ENCODE measurements at regions not wholly inside any gene's neighbourhood (a gene's known extent, or its start where the extent isn't known, plus 50 kb on each side); places are given as distances from the start of the nearest gene placed in this dataset.

DNA sequence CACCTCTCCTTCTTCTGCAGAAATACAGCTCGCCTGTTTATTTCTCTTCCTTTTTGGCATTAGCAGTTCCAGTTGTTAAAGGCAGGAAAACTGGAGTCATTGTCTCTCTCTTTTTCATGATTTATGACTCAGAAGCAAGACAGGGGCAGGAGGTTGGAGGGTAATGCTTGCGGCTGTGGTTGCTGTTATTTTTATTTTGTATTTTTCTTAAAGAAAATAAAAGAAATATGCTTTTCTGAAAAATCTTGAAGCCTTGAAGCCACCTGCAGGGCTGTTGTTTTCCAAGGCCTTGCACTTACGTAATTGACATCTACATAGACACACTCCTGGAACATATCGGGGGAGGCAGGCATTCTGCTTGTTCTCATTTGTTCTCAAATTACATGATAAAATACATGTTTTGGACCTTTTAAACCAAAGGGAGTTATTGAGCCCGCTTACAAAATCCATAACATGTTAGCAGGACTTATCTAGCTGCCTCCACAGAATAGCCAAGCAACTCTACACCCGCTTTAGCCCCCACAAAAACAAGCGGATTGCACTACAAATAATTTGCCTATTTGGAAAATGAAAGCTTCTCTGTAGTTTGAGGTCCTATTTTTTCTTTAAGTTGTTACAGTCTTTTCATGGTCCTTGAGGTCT lies 1004.6 kb upstream of the NR2F2 start:
- no peak for DNase-seq (ENCODE audit: low read depth)

DNA sequence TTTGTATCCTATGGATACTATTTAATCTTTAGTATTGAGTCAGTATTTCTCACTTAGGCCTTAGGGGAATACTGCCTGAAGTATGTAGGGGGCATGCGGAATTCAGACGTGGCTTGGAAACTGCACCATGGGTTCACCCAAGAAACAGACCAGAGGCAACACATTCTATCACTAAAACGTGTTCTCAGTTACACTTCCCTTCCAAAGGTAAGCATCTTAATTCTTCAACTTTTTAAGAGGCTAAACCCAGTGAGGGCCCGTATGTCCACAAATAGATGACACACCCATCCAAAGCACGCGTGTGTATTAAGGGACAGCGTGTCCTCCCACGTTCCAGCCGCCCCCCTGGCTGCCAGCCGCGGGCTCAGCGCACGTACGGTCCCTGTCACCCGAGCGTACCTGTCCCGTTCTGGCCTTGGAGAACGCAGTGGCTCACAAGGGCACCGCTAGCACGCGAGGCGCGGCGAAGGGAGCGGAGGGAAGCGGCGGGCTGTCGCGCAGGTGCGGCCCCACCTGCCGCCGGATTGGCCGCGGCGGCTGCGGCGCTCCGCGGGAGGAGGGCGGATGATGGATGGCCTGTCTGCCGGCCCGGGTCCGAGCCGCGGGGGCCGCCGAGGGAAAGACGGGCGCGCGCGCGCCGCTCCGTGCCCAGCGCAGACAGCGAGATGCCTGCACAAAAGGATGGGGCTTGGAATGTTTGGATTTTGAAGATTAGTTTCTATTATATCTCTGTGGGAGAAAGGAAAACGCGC lies 1003.9 kb upstream of the NR2F2 start:
- no peak for DNase-seq (ENCODE audit: low read depth)

DNA sequence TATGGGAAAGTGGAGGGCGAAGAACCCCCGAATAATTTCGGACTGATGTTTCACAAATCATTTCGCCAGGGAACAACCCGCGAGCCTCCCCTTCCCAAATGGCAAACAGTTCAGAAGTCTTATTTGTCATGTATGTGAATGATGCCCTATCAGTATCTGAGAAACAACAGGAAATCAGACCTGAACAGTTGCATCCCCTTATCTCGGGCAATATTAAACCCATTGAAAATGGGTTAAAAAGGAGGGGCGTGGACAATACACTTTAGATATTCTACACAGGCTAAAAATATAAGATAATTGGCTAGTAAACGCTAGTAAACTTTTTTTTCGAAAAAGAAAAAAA lies 1003.3 kb upstream of the NR2F2 start:
- DNase-seq (ENCODE audit: low read depth): no peak

DNA sequence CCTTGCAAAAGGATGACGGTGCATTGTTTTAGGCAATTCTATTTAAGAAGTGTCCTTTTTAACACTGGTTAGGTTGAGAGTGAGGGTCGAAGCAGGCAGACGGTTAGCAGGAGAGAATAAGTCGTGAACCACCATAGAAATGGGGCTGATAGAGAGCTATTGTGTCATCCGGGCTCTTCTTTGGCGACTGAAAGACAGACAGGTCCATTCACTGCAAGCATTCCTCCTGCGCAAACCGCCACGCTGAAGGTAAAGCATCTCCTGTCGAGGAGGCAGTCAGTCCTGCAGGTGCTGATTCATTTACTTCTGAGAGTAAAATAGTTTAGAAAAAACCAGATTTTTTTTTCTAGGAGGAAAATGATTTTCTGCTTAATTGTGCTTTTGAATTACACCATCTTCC lies 1002.8 kb upstream of the NR2F2 start:
- DNase-seq (ENCODE audit: low read depth): no peak

DNA sequence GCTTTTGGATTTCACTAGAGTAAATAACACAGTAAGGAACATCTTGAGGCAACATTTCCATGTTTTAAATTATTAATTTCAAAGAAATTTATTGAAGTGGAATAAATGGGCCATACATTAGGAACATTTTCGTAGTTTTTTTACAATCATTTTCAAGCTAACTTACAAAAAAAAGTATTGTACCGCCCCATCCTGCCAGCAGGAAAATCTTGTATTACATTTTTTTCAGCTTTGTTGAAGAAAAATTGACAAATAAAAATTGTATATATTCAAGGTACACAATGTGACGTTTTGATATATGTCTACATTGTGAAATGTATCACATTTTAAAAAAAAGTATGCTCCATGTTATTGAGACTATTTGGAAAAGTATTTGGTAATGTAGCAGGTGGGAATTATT lies 1001.9 kb upstream of the NR2F2 start:
- DNase-seq (ENCODE audit: low read depth): no peak

DNA sequence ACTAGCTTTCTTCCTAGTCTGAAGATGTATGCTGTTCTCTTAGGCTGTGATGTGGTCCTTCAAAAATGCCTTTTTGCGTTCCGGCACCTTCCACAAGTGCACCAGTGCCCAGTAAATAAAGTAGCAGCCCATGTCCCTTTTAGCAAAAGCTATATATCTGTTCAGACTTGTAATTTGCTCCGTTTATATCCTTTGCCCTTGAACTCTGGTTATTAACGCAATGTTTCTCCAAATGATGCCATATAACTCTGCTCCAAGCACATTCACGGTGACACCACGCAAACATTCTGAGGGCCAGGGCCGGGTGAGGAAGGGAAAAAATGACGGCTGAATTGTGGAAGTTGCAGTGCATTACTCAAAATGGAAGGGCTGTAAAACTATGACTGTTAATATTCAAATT lies 1001.1 kb upstream of the NR2F2 start:
- DNase-seq (ENCODE audit: low read depth): no peak

DNA sequence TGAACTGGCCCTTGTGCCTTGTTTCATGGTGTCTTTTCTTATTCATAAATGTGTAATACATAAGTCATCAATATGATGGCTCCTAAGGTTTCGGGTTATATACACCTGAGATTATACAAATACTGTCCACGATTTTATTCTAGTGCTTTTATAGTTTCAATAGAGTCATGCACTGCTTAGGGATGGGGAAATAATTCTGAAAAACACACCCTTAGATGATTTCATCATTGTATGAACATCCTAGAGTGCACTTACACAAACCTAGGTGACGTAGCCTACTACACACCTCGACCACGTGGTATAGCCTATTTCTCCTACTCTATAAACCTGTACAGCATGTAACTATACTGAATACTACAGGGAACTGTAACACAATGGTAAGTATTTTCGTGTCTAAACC lies 988.8 kb upstream of the NR2F2 start:
- DNase-seq (ENCODE audit: low read depth): no peak

DNA sequence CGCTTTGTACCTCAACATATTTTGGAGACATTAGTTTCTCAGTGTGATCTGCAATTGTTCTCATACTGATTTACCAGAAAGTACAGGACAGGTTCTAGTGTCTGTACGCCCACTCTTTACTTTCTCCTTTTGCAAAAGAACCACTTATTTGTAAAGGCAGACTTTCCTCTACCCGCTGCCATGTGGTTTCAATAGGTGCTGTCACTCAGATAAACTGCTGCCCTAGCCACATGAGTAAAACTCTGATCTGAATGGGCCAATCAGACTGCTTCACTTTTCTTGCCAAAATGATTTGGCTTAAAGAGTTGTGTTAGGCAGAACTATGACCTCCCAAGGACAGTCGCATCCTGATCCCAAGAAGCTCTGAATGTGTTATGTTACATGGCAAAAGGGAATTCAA lies 984.6 kb upstream of the NR2F2 start:
- no peak for DNase-seq (ENCODE audit: low read depth)

DNA sequence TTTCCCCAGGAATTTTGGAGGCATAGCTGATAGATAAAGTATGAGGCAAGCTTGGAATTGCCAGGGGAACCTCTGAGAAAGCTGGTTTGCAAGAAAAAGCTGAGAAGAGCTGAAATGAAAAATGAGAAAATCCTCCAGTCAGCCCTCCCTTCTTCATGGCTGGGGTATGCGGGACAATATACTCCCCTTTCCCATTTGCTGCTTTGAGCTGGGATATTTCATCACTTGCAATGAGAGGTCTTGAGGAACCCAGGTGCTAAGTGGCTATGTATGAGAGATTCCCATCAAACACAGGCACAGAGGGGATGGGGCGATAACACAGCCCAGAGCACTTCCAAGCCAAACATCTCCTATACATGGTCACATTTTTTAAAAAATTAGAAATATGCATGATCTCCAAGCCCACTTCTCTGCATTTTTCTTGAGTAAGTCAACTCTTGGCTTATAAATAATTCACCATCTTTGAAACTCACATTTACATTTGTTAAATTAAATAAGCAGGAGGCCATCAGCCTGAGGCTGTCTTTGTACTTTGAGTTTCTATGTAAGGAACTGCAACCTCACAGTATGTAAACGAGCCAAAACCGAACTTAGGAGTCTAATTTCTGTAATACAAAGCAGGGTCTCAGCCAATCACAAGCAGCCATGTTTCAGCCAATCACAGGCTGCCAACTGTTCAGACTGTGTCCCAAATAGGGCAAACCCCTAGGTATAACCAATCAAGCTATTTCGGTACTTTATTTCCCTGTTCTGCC lies 983.6 kb upstream of the NR2F2 start:
- DNase-seq (ENCODE audit: low read depth): no peak

DNA sequence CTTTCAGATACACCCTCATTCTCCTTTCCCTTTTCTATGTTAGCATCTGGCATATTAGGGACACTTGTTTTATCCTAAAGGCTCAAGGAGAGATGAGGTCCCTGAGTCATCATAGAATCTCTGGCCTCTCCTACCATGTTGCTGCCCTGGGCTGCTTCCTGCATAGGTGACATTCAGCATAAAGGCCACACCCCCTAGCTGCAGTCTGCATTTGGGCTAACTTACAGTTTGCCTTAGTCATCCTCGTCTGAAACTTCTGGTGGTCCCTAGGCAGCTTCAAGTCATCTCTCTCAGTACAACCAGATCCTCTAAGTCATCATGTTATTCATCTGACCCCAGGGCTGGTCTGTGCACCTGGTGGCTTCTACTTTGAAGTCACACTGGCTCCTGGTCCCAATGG lies 982.7 kb upstream of the NR2F2 start:
- DNase-seq (ENCODE audit: low read depth): no peak

DNA sequence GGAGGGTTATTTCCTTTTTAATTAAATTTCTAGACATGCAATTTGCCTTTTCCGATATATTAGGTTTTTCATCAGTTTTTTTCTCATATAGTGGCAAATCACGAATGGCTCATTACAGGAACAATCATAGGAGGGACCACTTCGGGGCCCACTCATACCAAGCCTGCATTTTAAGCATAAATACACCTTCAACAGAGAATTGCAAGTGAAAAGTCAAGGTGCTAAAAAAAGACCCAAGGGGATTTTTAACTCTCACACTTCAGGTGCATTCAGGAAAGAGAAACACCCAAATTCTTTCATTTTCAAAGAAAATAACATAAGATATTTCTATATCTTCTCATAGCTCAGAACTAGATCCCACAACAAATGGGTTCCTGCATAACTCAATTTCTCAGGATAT lies 979.6 kb upstream of the NR2F2 start:
- no peak for DNase-seq (ENCODE audit: low read depth)

DNA sequence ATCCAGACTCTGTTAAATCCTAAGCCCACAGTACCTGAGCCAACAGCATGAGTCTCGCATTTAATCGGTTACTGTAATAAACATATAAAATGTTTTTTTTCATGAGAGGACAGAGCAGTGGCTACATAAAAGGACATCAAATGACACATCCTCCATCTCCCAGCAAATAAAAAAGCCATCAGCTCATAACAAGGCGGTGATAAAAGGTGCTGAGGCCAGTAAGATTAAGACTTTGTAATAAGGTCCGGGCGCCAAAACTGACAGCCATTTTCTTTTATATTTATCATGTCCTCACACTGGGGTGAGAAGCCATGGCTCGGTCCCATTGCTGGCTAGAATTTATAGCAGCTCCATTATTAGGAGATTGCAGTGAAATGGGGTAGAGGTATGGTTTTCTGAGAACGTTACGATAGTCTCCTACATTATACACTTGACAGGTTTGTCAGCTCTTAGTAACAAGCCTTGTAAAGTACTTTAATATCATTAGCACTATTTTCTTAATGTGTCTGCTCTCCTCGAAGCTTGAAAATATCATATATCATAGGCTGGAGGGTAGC lies 977.8 kb upstream of the NR2F2 start:
- no peak for DNase-seq (ENCODE audit: low read depth)

DNA sequence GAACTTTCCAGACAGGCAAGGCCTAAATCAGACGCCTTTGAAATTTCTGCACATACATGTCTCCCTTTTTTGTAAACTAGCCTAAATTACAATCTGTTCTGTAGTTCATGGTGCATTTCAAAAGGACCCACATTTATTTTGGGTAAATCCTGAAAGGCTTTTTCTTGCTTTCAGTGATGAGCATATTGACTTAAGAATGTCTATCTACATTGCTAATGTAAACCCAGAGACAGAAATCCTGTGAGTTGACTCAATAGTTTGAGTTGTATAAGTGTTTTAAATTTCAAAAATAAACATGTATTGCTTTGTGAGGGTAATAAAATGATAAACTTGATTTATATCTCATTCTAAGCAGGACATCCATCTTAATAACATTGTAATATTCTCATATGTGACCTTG lies 977.0 kb upstream of the NR2F2 start:
- no peak for DNase-seq (ENCODE audit: low read depth)

DNA sequence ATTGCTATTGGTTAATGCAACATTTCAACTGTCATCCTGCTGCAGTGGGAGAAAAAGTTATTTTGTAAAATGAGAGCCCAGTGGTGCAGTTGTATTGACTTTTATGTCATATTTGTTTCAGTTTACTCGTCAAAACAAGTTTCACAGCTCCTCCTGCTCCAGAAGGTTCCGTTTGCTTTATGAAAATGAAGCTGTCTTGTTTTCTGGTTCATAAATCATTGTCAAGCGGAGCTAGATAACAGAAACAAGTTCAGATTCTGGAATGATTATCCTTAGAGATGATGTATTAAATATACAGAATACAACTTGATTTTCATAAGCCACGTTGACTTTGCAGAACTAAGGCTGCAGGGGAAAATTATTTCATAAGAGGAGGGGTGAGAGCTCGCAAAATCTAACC lies 970.5 kb upstream of the NR2F2 start:
- DNase-seq (ENCODE audit: low read depth): no peak

DNA sequence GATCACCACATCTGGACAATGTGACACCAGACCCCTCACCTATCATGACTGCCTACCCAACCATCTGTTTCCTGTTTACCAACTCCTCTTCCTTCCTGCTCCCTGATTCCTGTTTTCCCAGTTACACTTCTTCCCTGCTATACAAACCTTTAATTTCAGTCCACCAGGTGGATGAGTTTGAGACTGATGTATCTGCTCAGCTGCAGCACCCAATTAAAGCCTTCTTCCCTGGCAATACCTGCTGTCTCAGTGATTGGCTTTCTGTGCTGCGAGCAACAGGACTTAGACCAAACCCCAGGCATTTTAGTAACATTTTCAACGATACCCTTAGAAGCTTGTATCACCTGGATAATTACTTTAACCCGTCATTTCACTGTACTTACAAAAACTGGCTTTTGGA lies 968.2 kb upstream of the NR2F2 start:
- no peak for DNase-seq (ENCODE audit: low read depth)

DNA sequence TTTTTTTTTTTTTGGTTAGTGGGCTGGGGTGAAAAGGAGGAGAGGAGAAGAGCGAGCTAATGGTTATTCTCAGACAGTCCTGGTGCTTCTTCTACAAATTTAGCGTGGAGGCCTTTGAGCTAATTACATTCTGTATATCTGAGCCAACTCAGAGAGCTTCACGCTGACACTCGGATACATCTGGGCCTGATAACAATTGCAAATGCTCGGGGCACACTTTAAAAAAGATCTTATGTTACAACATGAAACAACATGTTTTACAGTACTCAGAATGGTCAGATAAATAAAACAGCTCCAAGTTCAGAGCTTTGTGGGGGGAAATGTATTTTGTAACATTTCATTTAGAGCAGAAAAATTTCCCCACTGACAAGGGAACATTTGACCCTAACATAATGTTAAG lies 966.9 kb upstream of the NR2F2 start:
- DNase-seq (ENCODE audit: low read depth): no peak

DNA sequence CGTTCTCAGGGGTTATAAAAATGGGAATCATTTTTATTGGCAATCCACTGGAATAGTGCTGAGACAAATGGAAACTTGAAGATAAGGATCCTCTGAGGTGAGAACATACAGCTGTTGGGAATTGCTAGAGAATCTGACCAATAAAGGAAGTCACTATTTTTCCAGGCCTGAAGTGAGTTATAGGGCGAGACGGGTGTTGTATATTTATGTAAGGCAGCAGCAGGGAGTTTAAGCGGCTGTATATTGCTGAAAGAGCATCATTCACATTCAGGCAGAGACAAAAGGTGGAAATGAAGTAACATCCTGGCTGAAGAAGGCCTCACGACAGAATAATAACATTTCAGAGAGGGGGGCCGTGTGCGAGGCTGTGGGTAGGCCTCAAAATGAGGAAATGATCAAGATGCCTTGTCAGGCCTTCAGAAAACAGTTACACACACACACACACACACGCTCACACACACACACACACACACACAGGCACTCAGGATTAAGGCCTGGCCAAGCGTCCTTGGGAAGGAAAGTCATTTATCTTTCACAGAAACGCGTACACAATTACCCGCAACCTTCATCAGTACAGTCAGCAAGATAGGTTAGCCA lies 964.9 kb upstream of the NR2F2 start:
- DNase-seq (ENCODE audit: low read depth): no peak

DNA sequence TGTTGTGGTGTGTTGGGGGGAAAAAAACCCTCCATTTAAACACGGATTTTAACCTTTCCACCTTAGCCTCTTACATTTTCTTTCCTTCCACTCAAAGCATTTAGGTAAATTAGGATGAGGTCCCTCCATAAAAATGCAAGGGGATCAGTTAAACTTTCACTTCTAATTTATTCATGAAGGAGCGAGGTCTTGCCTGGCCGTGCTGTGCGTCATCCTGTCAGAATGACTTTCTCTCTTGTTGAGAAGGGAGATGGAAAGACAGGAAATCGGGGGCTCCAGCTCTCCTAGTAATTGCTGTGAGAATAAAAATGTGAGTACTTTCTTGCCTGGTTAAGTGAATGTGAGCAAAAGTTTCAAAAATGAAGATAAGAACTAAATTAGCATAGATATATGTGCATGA lies 962.3 kb upstream of the NR2F2 start:
- no peak for DNase-seq (ENCODE audit: low read depth)

DNA sequence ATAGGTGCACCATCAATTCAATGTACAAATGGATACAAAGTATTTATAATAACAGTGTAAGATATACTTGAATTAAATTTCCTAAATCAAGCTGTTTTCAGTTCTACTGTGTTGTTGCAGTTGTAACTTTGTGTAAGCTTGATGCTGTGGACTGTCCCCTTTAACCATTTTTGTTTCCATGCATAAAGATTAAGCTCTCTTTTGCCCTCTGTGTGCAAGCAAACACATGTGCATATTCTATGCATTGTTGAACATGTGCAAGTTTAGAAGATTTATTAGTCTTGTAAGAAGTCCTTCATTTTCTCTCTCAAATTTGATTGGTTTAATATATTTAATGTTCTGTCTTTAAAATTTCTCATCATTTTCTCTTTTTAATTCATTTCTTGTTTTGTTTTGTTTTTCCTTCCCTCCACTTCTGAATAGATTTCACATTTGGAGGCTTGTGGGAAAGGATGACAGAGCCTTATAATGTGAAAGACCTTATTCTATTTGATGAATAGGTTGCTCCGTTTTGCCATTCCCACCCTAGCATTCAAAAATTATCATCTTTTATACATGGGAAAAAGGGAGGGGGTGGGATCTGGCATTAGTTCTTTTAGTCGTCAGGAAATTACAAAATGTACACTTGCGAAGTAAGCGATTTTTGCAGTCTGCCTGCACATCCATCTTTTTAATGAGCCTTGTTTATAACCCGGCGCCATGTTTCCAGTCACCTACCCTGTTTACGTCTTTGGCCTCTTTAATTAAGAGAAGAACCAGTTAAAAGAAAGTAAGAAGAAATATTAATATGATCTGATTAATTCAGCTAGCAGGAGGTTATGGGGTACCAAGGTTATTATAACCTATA lies 961.5 kb upstream of the NR2F2 start:
- no peak for DNase-seq (ENCODE audit: low read depth)

DNA sequence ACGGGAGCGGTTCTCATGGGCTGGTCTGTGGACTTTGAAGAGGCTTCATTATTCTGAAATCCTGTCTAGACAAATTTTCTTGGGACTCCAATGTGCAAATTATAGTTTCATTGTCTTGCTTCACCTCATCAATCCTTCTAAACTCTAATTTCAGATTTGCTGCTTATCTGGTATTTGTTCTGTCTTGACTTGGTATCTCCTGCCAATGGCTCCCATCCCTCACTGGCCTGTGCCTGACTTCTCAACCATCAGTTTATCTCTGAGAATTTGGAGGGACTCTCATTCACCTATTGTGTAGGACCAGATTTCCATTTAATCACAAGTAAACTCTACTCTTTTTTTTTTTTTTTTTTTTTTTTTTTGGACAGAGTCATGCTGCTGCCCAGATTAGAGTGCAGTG lies 960.2 kb upstream of the NR2F2 start:
- DNase-seq (ENCODE audit: low read depth): no peak

DNA sequence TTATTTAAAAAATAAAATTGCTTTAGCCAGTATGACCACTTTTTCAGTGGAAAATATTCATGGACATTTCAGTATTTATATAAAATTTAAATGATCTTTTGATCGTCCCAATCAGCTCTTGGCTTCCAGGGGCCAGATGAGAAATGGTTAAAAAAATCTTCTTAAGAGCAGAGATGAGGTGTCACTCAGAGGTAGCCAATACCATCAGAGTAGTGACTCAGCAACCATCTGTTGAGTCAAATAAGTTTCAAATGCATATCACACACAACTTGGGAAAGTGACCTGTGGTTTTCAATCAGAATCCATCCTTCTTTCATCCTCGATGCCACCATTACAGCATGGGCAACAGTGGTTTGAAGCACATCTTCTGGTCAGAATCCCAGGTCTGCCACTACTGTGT lies 958.8 kb upstream of the NR2F2 start:
- DNase-seq (ENCODE audit: low read depth): no peak

DNA sequence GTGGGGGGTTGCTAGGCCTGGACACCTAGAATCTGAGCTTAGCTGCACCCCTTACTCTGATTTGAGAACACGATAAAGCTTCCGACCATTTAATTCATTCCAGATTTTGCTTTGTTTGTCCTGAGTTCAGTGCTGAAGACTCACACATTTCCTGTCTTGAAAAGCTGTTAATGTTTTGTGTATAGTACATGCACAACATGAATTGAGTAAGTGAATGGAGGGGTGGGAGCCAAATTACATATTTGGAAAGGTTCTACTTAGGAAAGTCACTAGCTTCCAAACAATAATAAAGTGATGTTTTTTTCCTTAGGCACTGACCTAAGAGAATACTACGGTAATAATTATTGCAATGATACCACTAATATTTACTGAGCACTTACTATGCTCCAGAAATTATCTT lies 955.2 kb upstream of the NR2F2 start:
- DNase-seq (ENCODE audit: low read depth): no peak
